ENCODE measurements at regions not wholly inside any gene's neighbourhood (a gene's known extent, or its start where the extent isn't known, plus 50 kb on each side); places are given as distances from the start of the nearest gene placed in this dataset.

DNA sequence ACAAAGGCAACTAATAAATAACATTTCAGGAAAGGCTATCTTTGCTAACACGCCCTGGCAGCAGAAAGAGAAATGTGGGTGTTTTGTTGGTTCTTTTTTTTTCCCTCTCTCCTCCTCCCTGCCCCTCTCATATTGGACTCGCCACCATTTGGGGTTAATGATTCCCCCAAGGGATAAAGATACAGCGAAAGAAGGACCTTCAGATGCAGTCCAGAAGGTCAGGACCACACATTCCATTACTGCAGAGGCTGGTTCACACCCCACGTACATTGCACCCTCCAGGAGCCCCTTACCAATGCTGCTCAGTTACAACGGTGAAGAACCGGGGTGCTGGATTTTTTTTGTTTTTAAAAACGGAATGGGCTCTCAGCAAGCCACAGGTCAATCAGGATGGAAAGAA, 156.9 kb upstream of the TIAM1 start:
- TF ChIP-seq CTCF (IDR thresholded peaks at IDR 0.05; ENCODE audit: insufficient read depth, low read length): no peak
- TF ChIP-seq REST (IDR thresholded peaks at IDR 0.05; ENCODE audit: insufficient replicate concordance, low read depth): no peak
- no peak for TF ChIP-seq POLR2AphosphoS5 (IDR thresholded peaks at IDR 0.05; ENCODE audit: low read depth)

Data from HL-60 (cell line).